Hematopoietic multipotent progenitor cell (in vitro differentiated cells): ENCODE measurements at regions not wholly inside any gene's neighbourhood (a gene's known extent, or its start where the extent isn't known, plus 50 kb on each side); places are given as distances from the start of the nearest gene placed in this dataset.

Source experiments
- DNase-seq, 3 donors: peaks; one replicate each; pipeline ENCODE4 v3.0.0-alpha.2; 2011 to 2015; ENCODE audit warnings: low read depth in 2 of 3, low spot score in 2 of 3

GRCh38 chr6:8736156-8736895, 301.0 kb upstream of the SLC35B3 start:
- DNase-seq = peak in 1 of 3 donors; percentile 40

GRCh38 chr6:8733879-8734278, 298.5 kb upstream of the SLC35B3 start:
- no peak for DNase-seq

- no peak for DNase-seq
These were observed 296.5 kb upstream of the SLC35B3 start for GRCh38 chr6:8731874-8732273.

GRCh38 chr6:8710668-8711431, 275.5 kb upstream of the SLC35B3 start:
- DNase-seq = no peak

DNA sequence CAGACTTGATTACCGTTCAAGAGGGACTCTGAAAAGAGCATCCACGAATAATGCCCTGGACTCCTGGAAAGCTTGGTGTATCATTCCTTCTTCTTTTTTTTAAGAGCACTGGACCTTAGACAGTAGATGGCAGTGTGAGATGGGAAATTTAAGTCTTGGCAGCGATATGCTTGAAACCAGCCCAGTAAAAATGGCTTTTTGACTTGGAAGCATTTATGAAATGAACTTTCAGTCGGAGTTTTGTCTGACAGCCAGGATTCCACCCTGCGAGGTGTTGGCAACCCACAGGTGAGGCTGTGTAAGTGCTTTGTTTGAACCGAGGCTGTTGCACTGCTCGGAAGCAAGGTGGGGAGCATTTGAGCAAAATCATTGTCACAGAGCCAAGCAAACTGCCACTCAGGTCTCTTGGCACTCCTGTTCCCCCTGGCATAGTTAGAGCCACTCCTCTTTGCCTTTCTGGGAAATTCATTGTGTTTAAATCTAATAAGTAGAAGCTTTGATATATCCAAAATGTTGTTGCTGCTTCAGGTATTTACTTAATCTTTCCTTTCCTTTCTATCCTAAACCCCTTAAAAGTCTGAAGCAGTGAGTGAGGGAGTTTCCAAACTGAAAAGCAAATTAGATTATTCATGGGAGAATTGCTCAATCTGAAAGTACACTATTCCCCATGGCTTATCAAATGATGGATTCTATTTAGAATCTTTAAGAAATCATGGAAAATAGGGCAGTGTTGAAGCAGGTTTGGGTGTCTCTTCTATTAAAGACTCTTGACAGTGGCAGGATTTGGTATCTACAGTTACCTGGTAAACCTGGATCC, 272.8 kb upstream of the SLC35B3 start:
- peak in 2 of 3 donors; percentile 42 to 71 for DNase-seq

- DNase-seq = no peak
These were observed 272.0 kb upstream of the SLC35B3 start for GRCh38 chr6:8707369-8707768.

DNA sequence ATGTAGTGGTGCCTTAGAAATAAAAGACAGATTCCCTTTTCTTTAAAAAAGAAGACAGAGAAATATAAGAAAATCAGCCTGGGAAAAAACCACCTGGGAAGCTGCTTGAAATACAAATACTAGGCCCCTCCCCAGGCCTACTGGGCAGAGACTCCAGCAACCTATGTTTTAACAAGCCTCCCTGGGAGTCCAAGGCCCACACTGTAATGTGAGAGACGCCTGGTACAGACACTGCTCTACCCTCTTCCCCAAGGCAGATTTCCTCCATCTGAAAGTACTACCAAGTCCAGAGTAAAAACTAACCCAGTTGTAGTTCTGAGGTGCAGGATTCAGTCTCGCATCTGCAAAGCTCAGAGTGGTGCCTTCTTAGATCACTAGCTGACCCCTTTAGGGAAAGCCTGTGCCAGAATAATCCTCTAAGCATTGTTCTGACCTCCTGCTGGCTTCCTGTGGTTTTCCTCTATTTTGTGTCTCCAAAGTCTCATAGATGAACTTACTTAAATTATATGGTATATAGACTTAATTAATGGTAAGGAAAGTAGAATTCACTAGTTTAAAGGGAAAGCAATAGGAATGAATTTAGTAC, 270.2 kb upstream of the SLC35B3 start:
- DNase-seq = no peak

GRCh38 chr6:8703059-8703458, 267.7 kb upstream of the SLC35B3 start:
- no peak for DNase-seq

DNA sequence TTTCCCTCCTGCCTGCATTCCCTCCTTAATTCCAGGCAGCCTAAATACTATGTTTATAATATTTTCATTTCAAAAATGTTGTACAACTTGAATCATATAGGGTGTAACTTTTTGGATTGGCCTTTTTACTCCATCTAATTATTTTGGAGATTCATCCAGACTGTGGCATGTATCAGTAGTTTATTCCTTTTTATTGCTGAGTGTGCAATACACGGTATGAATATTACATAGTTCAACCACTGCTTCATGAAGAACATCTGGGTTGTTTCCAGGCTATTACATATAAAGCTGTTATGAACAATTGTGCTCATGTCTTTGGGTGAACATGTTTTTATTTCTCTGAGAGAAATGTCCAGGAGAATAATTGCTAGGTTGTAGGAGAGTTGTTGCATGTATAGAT, 253.5 kb upstream of the SLC35B3 start:
- no peak for DNase-seq

- no peak for DNase-seq
These were observed 250.7 kb upstream of the SLC35B3 start for GRCh38 chr6:8686077-8686476.

- no peak for DNase-seq
These were observed 247.9 kb upstream of the SLC35B3 start for GRCh38 chr6:8683204-8683603.

DNA sequence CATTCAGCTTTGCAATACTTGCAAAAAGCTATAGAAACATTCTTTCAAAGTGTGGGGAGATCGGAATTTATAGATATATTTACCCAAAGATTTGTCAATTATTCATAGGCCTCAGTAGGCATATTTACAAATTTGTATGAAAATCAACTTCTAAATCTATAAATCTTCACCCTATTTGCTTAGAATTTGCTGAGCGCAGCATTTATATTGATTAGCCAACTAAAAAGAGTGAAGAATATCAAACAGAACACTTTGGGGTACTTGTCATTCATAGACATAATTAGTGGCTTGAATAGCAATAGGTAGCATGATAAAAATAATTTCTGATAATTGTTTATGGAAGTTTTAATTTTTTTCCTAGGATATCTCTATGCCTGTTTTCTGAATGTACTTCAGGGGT, 244.5 kb upstream of the SLC35B3 start:
- DNase-seq = no peak

GRCh38 chr6:8678466-8678865, 243.1 kb upstream of the SLC35B3 start:
- DNase-seq = no peak

GRCh38 chr6:8674126-8674525, 238.8 kb upstream of the SLC35B3 start:
- no peak for DNase-seq

GRCh38 chr6:8672882-8673281, 237.5 kb upstream of the SLC35B3 start:
- DNase-seq = no peak

- DNase-seq = no peak
These were observed 235.4 kb upstream of the SLC35B3 start for GRCh38 chr6:8670792-8671191.

GRCh38 chr6:8664700-8665099, 229.4 kb upstream of the SLC35B3 start:
- no peak for DNase-seq

DNA sequence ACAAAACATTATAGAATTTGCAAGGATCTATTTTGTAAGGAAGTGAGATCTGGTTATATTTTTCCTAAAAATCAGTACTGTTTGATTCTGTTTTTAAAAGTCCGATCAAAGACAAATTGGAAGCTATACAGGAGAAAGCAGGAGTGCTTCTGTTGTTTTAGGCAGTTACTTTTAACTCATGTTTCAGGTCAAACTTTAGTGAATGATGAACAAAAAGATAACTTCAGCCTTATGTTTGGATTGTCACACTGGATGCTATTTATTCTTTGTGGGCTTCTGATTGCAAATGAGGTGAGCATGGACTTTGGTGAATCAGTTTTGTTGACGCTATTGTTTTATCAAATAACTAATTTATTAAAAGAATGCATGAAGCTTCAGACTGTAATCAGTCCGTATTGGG, 228.7 kb upstream of the SLC35B3 start:
- no peak for DNase-seq

DNA sequence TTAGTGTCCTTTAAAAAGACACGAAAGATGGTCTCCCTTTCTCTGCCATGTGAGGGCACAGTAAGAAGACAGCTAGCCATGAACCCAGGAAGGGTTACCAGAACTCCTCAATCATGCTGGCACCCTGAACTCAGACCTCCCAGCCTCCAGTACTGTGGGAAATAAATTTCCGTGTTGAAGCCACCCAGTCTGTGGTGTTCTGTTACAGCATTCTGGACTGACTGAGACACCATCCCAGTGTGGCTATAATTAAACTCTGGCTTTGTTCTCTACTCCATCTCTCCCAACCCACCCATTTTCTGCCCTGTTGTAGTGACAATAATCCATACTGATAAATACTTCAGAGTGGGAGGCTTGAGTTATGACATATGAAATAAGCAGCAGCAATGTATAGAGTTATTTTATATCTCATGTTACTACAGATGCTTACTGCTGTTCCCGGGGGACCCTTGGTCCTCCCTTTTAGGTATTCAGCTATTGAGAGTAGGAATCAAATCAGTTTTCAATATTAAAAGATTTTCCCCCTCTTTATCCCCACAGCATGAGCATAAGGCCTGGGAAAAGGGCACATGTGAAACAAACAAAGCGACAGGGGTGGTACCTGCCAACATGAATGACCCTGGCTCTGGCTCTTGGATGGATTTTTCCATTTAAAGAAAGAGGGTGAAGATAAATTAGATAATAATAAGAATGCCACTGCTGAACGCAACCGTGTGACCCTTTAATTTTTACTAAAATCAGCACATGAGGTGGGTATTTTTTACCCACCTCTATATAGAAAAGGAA, 224.3 kb upstream of the SLC35B3 start:
- no peak for DNase-seq

DNA sequence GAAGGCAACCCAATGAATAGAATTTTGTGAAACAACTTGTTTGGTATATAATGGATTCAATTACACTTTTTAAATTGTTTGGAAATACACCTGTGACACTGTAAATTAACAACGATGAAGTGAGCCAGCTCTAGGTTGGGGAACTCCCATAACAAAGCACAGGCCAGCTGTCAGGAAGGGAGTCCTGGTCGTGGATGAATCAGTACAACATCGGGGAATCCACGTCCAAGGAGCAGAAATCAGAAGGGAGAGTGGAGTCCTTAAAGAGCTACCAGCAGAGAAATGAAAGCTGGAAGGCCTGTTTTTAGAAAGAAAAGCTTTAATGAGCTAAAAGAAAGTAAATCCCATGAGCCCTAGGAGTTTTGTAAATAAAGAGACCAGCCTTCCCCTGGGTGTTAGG, 223.1 kb upstream of the SLC35B3 start:
- no peak for DNase-seq
